WI38 (cell line): ENCODE measurements at regions not wholly inside any gene's neighbourhood (a gene's known extent, or its start where the extent isn't known, plus 50 kb on each side); places are given as distances from the start of the nearest gene placed in this dataset.

ENCODE experiments used
- H3K4me3 ChIP-seq: 2 replicates; pipeline ENCODE4 v1.5.1; 2011; ENCODE audit warnings: low read depth, mild to moderate bottlenecking, control low read depth, low read length
- TF ChIP-seq, protein P1 (sequence below): IDR thresholded peaks from 2 replicates; pipeline ENCODE4 v1.5.1; 2012; ENCODE audit warnings: low read depth, mild to moderate bottlenecking, control low read depth, low read length

DNA sequence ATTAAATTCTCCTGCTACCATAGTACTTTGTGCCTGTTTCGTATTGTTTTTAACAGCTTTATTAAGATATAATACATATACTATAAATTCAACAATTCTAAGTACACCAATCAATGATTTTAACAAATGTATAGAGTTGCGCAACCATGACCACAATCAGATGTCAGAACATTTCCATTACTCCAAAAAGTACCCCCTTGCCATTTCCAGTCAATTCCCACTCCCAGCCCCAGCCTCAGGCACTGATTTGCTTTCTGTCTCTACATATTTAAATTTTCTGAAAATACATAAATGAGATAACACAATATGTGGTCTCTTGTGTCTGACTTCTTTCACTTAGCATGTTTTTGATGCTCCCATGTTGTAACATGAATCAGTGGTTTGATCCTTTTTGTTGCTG is 193.9 kb downstream of the FIGN start:
- TF ChIP-seq, protein P1, sequence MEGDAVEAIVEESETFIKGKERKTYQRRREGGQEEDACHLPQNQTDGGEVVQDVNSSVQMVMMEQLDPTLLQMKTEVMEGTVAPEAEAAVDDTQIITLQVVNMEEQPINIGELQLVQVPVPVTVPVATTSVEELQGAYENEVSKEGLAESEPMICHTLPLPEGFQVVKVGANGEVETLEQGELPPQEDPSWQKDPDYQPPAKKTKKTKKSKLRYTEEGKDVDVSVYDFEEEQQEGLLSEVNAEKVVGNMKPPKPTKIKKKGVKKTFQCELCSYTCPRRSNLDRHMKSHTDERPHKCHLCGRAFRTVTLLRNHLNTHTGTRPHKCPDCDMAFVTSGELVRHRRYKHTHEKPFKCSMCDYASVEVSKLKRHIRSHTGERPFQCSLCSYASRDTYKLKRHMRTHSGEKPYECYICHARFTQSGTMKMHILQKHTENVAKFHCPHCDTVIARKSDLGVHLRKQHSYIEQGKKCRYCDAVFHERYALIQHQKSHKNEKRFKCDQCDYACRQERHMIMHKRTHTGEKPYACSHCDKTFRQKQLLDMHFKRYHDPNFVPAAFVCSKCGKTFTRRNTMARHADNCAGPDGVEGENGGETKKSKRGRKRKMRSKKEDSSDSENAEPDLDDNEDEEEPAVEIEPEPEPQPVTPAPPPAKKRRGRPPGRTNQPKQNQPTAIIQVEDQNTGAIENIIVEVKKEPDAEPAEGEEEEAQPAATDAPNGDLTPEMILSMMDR, result no peak
- H3K4me3 ChIP-seq, result no peak overlapping the region

DNA sequence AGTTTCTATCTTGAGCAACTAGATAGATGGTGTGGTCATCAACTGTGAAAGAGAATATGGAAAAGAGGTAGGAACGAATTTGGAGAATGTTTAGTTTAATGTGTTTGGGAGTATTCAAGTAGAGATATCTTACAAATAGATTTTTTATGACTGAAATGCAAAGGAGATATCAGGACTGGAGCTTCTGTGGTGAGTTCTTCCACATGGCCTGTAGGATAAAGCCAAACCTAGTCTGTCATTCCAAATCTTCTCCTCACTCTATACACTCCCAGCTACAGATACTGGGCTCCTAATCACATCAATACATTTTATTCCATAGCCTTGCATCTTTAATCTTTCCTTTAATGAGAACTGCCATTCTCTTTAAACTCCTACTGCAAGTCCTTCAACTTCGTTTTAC is 194.3 kb downstream of the FIGN start:
- no peak overlapping the region for H3K4me3 ChIP-seq
- TF ChIP-seq, protein P1, result no peak

DNA sequence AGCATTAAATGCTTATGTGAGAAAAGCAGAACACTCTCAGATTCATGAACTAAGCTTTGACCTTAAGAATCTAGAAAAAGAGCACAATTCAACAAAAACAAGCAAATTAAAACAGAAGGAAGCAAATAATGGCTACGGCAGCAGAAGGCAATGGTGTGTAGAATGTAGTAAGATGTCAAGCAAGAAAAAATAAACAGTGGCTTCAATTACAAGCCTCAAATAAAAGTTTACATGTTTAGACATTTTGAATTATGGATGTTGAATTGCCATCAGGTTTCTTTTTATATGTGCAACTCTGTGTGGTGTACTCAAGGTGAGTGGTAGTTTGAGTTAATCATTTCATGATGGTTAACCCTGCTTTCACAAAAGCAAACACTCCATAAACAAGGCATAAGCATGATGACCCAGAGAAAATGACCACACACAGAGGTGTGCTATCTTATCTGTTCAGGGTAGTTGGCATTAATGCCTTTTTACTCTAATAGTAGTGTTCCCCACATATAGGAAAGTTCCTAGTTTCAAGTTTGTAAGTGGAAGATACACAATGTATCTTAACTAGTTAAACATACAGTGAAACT is 207.1 kb downstream of the FIGN start:
- TF ChIP-seq, protein P1, result no peak
- H3K4me3 ChIP-seq, result no peak overlapping the region

DNA sequence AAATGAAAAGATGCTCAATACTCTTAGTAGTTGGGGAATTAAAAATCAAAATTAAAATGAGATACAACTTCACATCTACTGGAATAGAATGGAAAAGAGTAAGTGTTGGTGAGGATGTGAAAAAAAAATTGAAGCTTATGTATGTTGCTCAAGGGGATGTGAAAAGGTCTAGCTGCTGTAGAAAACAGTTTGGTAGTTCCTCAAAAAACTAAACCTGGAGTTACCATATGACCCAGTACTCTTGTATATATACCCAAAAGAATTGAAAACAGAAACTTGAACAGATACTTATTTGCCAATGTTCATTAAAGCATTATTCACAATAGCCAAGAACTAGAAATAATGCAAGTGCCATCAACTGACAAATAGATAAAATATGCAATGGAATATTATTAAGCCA is 208.4 kb downstream of the FIGN start:
- TF ChIP-seq, protein P1, result no peak
- no peak overlapping the region for H3K4me3 ChIP-seq

DNA sequence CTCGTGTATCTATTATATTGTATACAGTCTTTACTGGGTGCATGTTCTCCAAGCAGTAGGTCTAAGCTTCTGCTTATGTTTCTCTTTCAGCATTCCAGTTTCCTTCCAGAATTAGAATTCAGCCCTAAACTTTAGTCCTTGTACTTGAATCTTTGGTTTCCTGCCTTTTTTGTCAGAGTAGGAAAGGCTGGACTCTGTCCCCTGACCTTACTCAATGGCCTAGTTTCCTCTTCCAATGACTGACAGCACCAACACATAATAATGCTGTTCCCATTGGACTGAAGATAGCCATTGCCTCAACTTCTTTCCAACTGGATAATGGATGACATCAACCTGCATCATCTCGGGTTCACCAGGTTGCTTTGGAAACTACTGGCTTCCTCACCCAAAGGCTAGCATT is 217.0 kb downstream of the FIGN start:
- TF ChIP-seq, protein P1, result no peak

DNA sequence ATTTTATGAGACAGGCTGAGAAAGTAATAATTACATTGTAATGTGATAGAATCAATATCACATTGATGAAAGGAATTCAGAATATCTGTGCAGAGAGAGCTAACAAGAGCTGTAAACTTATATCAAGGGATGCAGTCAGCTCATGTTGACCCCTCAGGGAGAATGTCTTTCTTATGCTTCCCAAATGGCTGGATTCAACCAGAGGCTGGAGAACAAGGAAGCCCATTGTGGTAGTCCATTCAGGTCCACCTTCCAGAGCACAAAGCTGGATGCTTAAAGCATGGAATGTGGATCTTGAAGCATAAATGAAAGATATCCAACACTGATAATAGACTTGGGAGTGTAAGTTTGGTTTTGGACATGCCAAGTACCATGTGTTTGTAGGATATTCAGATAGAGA is 220.0 kb downstream of the FIGN start:
- TF ChIP-seq, protein P1, result no peak
- no peak overlapping the region for H3K4me3 ChIP-seq

More for the DNA sequence above, 217.0 kb downstream of the FIGN start:
- no peak overlapping the region for H3K4me3 ChIP-seq

DNA sequence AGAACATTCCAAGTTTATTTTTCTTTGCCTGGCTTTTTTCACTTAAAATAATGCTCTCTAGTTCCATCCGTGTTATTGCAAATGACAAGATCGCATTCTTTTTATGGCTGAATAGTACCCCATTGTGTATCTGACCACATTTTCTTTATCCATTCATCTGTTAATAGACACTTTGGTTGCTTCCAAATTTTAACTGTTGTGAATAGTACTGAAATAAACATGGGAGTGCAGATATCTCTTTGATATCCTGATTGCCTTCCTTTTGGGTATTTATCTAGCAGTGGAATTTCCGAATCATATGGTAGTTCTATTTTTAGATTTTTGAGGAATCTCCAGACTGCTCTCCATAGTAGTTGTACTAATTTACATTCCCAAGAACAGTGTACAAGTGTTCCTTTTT is 230.5 kb downstream of the FIGN start:
- H3K4me3 ChIP-seq, result no peak overlapping the region
- TF ChIP-seq, protein P1, result no peak
